Spleen (tissue), 11 donors: ENCODE measurements at regions not wholly inside any gene's neighbourhood (a gene's known extent, or its start where the extent isn't known, plus 50 kb on each side); places are given as distances from the start of the nearest gene placed in this dataset.

Experiments used
- DNase-seq: peaks from one replicate; pipeline ENCODE4 v3.0.0-alpha.2; 2020
- H3K27ac ChIP-seq, 8 donors: fragments of 200-600 bp; sonication (generic) in 7 of 8; 1 replicate in 4 of 8; 2 replicates in 4 of 8; pipeline versions ENCODE4 v1.5.0 to v1.8.0; 2016 to 2021; ENCODE audit warnings: inconsistent platforms in 4 of 8, mild to moderate bottlenecking in 4 of 8, moderate library complexity in 1 of 8
- H3K27me3 ChIP-seq, 7 donors: fragments of 200-600 bp; sonication (generic) in 6 of 7; replicated peaks in 1 of 7; 1 replicate in 4 of 7; 2 replicates in 3 of 7; pipeline versions ENCODE4 v1.5.0 to v1.8.0; 2016 to 2021; ENCODE audit warnings: inconsistent platforms in 3 of 7, mild to moderate bottlenecking in 1 of 7
- H3K36me3 ChIP-seq, 6 donors: fragments of 200-600 bp; sonication (generic) in 5 of 6; 1 replicate in 4 of 6; 2 replicates in 2 of 6; pipeline versions ENCODE4 v1.5.0 to v1.8.0; 2016 to 2021; ENCODE audit warnings: inconsistent platforms in 2 of 6
- H3K4me1 ChIP-seq, 6 donors: fragments of 200-600 bp; sonication (generic) in 5 of 6; 1 replicate in 3 of 6; 2 replicates in 3 of 6; pipeline versions ENCODE4 v1.5.0 to v1.8.0; 2016 to 2021; ENCODE audit warnings: inconsistent platforms in 3 of 6
- H3K4me3 ChIP-seq, 8 donors: fragments of 200-600 bp; sonication (generic) in 7 of 8; 1 replicate in 4 of 8; 2 replicates in 4 of 8; pipeline versions ENCODE4 v1.5.0 to v1.8.0; 2016 to 2021; ENCODE audit warnings: inconsistent platforms in 4 of 8, mild to moderate bottlenecking in 4 of 8, moderate library complexity in 2 of 8
- H3K9me3 ChIP-seq, 8 donors: fragments of 200-600 bp; sonication (generic) in 7 of 8; 1 replicate in 4 of 8; 2 replicates in 4 of 8; pipeline versions ENCODE4 v1.5.0 to v1.8.0; 2016 to 2021; ENCODE audit warnings: inconsistent platforms in 4 of 8
- POLR2A ChIP-seq, 3 donors: fragments of 450-650 bp; IDR thresholded peaks; one replicate each; pipeline ENCODE4 v1.5.1; 2017; ENCODE audit warnings: antibody characterized with exemption in 3 of 3, mild to moderate bottlenecking in 1 of 3
- POLR2AphosphoS5 ChIP-seq, 3 donors: sonication (generic); formaldehyde crosslinking; IDR thresholded peaks; one replicate each; pipeline ENCODE4 v1.5.1; 2017; ENCODE audit warnings: antibody characterized with exemption in 3 of 3
- WGBS, 5 donors: extraction: QIAGEN DNeasy Blood & Tissue Kit in 3 of 5; methylation state at CpG; one replicate each; pipeline versions ENCODE4 v1.1.5 to v1.1.7; 2013 to 2018; 5-methylcytosine and 5-hydroxymethylcytosine counted together
- intact Hi-C: fragments of 100-400 bp; cut with DNase I; formaldehyde crosslinking; loops from one replicate; pipeline ENCODE4 v1.15.0; 2023; ENCODE audit warnings: low total_unique reads
- TF ChIP-seq, protein P1 (sequence below), 11 experiments: fragments of 200-600 bp in 7 of 11; fragments of 450-650 bp in 4 of 11; sonication (generic) in 4 of 11; IDR thresholded peaks in 8 of 11; conservative IDR thresholded peaks in 3 of 11; 1 replicate in 7 of 11; 2 replicates in 4 of 11; pipeline versions ENCODE4 v1.4.0 to v1.8.0; 2016 to 2021; ENCODE audit warnings: antibody characterized with exemption in 11 of 11, inconsistent platforms in 4 of 11, mild to moderate bottlenecking in 1 of 11
- donor health status: healthy with polysubstance abuse.
- donor health status: DM: no; HTN: no; CAD: no; lungs with moderate emphysema.
- donor health status: DM: no; HTN: no; CAD: no.
- donor health status: Bipolar disorder and iron deficiency.
- donor health status: healthy.
- donor health status: DM: no; HTN: no; CAD: no.
- donor health status: DM: yes; HTN: yes; CAD: no.

DNA sequence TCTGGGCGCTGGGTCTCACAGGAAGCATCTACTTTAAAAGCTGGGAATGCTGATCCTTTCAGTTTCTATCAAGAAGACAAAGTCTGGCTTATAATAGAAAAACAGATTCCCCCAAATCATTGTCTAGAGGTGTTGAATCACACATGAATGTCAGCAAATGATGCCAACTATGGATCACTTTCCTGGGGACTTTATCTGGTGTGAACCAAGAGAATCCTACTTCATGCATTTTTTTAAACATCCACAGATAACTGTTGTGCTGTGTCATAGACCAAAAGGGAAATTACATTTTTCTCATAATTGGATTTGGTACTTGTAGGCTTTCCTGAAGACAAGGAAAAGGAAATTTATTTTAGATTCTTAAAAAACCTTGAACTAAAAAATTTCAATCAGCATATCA lies 132.7 kb downstream of the CD47 start:
- H3K27ac ChIP-seq: peak overlapping the region in 7 of 8 donors; percentile 35 to 81 (median 67)
- H3K36me3 ChIP-seq: no peaks in the 10 kb centered on the region
- intact Hi-C loops: no loop called here
- WGBS, 5 donors: 57 to 78% (median 68%) methylated on average over 1 of the region's 1 CpG
- peak overlapping the region in 1 of 8 donors; percentile 7 for H3K4me3 ChIP-seq
- TF ChIP-seq POLR2AphosphoS5 (IDR thresholded peaks at IDR 0.05): no peak
- TF ChIP-seq, protein P1, sequence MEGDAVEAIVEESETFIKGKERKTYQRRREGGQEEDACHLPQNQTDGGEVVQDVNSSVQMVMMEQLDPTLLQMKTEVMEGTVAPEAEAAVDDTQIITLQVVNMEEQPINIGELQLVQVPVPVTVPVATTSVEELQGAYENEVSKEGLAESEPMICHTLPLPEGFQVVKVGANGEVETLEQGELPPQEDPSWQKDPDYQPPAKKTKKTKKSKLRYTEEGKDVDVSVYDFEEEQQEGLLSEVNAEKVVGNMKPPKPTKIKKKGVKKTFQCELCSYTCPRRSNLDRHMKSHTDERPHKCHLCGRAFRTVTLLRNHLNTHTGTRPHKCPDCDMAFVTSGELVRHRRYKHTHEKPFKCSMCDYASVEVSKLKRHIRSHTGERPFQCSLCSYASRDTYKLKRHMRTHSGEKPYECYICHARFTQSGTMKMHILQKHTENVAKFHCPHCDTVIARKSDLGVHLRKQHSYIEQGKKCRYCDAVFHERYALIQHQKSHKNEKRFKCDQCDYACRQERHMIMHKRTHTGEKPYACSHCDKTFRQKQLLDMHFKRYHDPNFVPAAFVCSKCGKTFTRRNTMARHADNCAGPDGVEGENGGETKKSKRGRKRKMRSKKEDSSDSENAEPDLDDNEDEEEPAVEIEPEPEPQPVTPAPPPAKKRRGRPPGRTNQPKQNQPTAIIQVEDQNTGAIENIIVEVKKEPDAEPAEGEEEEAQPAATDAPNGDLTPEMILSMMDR (IDR thresholded peaks at IDR 0.05 in 8 of 11, conservative IDR thresholded peaks at IDR 0.05 in 3 of 11): no peak
- DNase-seq: no peak
- no peaks in the 10 kb centered on the region for H3K27me3 ChIP-seq
- peaks cover 0 to 56% (median 3%) of the 10 kb centered on the region in 6 donors for H3K4me1 ChIP-seq
- H3K9me3 ChIP-seq: no peaks in the 10 kb centered on the region

DNA sequence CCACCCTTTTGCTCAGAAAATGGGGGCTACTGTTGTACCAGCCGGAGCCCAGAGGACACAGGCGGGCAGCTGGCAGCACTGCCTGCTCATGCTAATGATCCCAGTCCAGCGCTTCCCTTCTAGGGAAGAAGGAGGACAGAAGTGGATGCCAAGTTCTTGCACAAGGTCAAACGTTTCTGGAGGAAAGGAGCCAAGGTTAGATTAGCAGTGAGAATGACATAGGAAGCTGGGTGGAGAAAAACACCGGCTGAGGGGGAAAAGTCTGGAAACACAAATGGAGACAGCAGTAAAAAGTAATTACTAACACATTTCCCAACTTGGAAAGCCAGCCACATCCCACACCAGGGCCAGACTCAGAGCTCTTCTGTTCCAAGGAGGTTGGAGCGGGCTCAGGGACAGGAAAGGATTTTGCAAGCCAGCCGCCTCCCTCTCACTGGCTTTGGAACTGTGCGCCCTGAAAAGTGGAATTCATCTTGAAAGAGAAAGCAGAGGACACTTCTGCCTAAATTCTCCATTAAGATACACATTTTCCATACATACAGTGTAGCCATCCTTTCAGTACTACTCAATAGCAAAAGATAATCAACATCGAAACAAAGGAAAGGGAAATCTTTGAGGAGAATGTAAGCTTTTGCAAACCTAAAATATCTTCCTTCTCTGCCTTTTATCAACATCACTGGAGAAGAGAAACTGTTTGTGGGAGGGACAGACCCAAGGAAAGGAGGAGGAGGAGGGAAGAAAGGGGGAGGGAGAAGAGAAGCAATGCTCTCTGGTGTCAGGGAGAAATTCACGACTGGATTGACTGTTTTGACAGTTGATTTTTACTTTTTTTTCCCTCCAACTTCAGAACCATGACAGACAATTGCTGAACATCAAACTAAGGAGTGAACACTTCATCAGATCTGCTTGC lies 133.6 kb downstream of the CD47 start:
- Histone ChIP-seq H3K4me1 (peaks cover 0 to 58% (median 3%) of the 10 kb centered on the region in 6 donors), H3K27ac (peak overlapping the region; percentile 20 to 81 (median 62)), H3K9me3 (no peaks in the 10 kb centered on the region), H3K27me3 (no peaks in the 10 kb centered on the region), H3K4me3 (peak overlapping the region in 2 of 8 donors; percentile 7 to 27), H3K36me3 (no peaks in the 10 kb centered on the region)
- 43 to 62% (median 56%) methylated on average over 10 of the region's 10 CpGs for WGBS, 5 donors
- DNase-seq: no peak
- intact Hi-C loops: no loop called here
- TF ChIP-seq, protein P1 (IDR thresholded peaks at IDR 0.05 in 8 of 11, conservative IDR thresholded peaks at IDR 0.05 in 3 of 11): no peak
- TF ChIP-seq POLR2AphosphoS5 (IDR thresholded peaks at IDR 0.05) (peak in 2 of 3 donors; percentile 37 to 68), POLR2A (IDR thresholded peaks at IDR 0.05) (no peak)

DNA sequence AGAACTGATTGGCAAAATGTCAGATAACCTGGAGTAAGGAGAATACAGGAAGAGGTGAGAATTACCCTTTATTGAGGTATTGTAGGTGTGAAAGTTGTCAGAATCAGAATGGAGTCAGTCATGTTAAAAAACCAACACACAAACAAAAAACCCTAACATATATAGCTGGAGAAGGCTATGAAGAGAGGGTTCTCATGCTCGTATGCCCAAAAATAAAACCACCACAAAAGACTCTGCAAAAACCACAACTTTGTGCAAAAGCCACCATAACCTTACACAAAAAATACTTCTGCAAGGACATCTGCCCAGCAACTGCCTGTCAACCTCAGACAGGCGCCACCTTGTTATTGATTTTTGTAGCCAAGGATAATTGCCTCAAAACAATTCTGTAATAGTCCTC lies 136.0 kb downstream of the CD47 start:
- no peak overlapping the region for H3K27ac ChIP-seq
- H3K4me1 ChIP-seq: peaks cover 0 to 56% (median 3%) of the 10 kb centered on the region in 6 donors
- no peak for DNase-seq
- WGBS, 5 donors: 36 to 57% (median 44%) methylated on average over 2 of the region's 2 CpGs
- no peak overlapping the region for H3K4me3 ChIP-seq
- no peak for TF ChIP-seq POLR2AphosphoS5 (IDR thresholded peaks at IDR 0.05)
- TF ChIP-seq, protein P1 (IDR thresholded peaks at IDR 0.05 in 8 of 11, conservative IDR thresholded peaks at IDR 0.05 in 3 of 11): no peak
- no peak for TF ChIP-seq POLR2A (IDR thresholded peaks at IDR 0.05)
- intact Hi-C loops: no loop called here
- no peaks in the 10 kb centered on the region for H3K9me3 ChIP-seq
- no peaks in the 10 kb centered on the region for H3K27me3 ChIP-seq
- no peaks in the 10 kb centered on the region for H3K36me3 ChIP-seq

DNA sequence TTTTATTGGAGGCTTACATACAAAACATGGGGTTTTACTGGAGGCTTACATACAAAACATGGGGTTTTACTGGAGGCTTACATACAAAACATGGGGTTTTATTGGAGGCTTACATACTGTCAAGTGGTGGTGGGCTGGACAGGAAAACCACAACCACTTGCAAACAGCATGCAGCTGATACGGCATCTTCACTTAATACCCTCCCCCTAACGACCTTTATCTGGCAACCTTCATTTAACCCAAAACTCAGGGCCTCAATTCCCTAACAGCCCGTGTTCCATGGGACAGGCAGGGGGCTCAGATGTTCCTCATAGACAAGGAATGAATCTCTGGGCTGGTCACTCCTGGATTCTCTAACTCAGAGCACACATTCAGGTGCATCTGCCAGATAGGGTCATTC lies 137.1 kb downstream of the CD47 start:
- H3K9me3 ChIP-seq: no peaks in the 10 kb centered on the region
- no peak for DNase-seq
- 17 to 38% (median 25%) methylated on average over 3 of the region's 3 CpGs for WGBS, 5 donors
- H3K4me3 ChIP-seq: no peak overlapping the region
- intact Hi-C loops: no loop called here
- no peaks in the 10 kb centered on the region for H3K27me3 ChIP-seq
- H3K27ac ChIP-seq: no peak overlapping the region
- TF ChIP-seq POLR2A (IDR thresholded peaks at IDR 0.05) (no peak), POLR2AphosphoS5 (IDR thresholded peaks at IDR 0.05) (no peak)
- TF ChIP-seq, protein P1 (IDR thresholded peaks at IDR 0.05 in 8 of 11, conservative IDR thresholded peaks at IDR 0.05 in 3 of 11): no peak
- no peaks in the 10 kb centered on the region for H3K36me3 ChIP-seq
- peaks cover 0 to 45% (median 3%) of the 10 kb centered on the region in 6 donors for H3K4me1 ChIP-seq
